Coronary artery (tissue), 2 donors: ENCODE measurements at regions not wholly inside any gene's neighbourhood (a gene's known extent, or its start where the extent isn't known, plus 50 kb on each side); places are given as distances from the start of the nearest gene placed in this dataset.

ENCODE experiments used
- DNase-seq: peaks from one replicate; pipeline ENCODE4 v3.0.0-alpha.2; 2017; ENCODE audit warnings: low spot score
- H3K27ac ChIP-seq, 2 donors: fragments of 200-600 bp; sonication (generic); one replicate each; pipeline ENCODE4 v1.5.1; 2016 to 2019
- H3K4me3 ChIP-seq: fragments of 200-600 bp; sonication (generic); 2 replicates; pipeline ENCODE4 v1.5.1; 2016; ENCODE audit warnings: mild to moderate bottlenecking, moderate library complexity
- TF ChIP-seq, protein P1 (sequence below): fragments of 200-600 bp; sonication (generic); IDR thresholded peaks from one replicate; pipeline ENCODE4 v1.5.1; 2019; ENCODE audit warnings: antibody characterized with exemption

DNA sequence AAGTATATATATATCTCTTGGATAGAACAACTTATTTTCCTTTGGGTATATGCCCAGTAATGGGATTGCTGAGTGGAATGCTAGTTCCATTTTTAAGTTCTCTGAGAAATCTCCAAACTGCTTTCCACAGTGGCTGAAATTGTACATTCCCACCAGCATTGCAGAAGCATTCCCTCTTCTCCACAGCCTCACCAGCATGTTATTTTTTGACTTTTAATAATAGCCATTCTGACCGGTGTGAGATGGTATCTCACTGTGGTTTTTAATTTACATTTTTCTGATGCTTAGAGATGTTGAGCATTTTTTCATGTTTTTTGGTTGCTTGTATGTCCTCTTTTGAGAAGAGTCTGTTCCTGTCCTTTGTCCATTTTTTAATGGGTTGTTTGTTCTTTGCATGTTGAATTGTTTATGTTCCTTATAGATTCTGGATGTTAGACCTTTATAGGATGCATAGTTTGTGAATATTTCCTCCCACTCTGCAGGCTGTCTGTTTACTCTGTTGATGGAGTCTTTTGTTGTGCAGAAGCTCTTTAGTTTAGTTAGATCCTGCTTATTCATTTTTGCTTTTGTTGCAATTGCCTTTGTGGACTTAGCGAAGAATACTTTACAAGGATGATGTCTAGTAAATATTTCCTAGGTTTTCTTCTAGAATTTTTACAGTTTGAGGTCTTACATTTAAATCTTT is 82.7 kb upstream of the NR2F2 start:
- DNase-seq: no peak
- TF ChIP-seq, protein P1, sequence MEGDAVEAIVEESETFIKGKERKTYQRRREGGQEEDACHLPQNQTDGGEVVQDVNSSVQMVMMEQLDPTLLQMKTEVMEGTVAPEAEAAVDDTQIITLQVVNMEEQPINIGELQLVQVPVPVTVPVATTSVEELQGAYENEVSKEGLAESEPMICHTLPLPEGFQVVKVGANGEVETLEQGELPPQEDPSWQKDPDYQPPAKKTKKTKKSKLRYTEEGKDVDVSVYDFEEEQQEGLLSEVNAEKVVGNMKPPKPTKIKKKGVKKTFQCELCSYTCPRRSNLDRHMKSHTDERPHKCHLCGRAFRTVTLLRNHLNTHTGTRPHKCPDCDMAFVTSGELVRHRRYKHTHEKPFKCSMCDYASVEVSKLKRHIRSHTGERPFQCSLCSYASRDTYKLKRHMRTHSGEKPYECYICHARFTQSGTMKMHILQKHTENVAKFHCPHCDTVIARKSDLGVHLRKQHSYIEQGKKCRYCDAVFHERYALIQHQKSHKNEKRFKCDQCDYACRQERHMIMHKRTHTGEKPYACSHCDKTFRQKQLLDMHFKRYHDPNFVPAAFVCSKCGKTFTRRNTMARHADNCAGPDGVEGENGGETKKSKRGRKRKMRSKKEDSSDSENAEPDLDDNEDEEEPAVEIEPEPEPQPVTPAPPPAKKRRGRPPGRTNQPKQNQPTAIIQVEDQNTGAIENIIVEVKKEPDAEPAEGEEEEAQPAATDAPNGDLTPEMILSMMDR: no peak
- Histone ChIP-seq H3K27ac (no peak overlapping the region), H3K4me3 (no peak overlapping the region)

DNA sequence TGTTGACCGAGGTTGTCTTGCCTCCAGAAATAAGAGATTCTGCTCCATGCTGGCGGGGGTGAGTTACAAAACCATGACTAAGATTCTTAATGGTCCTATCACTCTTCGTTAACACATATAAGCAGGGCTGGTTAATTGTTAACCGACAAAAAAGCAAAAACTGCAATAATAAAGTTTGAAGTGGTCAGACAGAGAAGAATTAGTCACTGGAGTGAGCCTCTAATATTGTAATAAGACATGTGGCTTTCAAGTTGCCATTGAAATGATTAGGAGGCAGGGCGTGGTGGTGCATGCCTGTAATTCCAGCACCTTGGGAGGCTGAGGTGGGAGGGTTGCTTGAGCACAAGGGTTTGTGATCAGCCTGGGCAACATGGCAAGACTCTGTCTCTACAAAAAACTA is 78.4 kb upstream of the NR2F2 start:
- no peak overlapping the region for H3K4me3 ChIP-seq
- TF ChIP-seq, protein P1: no peak
- no peak for DNase-seq
- no peak overlapping the region for H3K27ac ChIP-seq

DNA sequence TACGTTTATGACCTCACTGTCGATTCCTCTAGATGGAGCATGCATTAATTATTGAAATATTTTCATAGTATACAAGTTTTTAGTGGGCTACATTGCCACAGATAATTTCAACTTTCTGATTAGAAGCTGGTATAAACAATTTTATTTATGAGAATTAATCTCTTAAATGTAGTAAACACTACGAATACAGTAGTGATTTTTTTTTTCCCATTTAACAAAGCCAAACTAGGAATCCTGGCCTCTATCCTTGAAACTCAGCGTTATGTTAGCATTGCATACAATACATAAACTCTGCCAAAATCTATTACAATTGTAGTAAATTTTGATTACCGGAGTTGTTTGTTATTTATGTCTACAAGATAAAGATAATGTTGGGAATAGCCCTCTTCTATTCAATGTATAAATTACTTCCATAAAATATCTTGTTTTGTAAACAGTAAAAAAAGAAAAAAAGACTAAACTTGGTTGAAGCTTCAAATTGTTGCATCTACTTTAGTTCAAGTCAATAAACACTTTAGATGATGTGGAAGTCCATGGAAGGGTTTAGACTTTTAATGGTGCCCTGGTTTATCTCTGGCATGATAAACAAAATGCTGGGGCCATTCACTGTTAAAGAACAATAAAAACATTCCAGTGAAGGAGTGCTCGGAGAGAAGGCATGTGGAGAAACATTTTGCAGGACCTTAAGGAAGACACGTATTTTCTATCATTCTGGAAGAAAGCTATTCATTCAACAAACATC is 77.3 kb upstream of the NR2F2 start:
- no peak overlapping the region for H3K27ac ChIP-seq
- DNase-seq: no peak
- TF ChIP-seq, protein P1: no peak
- H3K4me3 ChIP-seq: no peak overlapping the region

DNA sequence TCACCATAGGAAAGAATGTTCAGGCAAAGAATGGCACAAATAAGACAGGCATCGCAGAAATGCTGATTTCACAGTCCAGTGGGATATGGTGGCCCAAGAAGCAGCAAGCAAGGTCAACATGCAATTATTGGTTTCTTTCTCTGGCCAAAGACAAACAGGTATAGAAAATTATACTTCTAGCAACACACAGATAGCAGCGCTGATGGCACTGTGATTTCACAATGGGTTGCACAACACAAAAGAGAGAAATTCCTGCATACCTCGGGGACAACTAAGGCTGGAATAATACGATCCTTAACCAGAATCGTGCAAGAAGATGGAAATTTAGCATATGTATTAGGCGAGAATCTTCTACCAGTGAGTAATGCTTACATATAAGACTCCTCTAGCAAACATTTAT is 76.3 kb upstream of the NR2F2 start:
- TF ChIP-seq, protein P1: no peak
- no peak overlapping the region for H3K4me3 ChIP-seq
- DNase-seq: no peak
- no peak overlapping the region for H3K27ac ChIP-seq

DNA sequence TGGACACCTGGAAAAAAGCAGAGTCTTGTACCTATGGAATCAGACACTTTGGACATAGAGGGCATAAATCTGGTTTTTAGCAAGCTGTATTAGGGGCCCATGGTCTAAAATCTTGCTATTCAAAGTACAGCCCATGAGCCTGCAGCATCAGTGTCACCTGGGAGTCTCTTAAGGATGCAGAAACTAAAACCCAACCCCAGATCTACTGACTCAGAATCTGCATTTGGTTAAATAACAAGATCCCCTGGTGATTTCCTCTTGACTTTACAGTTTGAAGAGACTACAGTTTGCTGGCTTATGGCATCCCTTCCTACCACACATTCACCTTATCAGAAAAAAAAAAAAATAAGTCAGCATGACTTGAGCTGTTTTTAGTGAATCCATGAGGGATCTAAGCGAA is 74.9 kb upstream of the NR2F2 start:
- TF ChIP-seq, protein P1: no peak
- no peak for DNase-seq
- H3K4me3 ChIP-seq: no peak overlapping the region

DNA sequence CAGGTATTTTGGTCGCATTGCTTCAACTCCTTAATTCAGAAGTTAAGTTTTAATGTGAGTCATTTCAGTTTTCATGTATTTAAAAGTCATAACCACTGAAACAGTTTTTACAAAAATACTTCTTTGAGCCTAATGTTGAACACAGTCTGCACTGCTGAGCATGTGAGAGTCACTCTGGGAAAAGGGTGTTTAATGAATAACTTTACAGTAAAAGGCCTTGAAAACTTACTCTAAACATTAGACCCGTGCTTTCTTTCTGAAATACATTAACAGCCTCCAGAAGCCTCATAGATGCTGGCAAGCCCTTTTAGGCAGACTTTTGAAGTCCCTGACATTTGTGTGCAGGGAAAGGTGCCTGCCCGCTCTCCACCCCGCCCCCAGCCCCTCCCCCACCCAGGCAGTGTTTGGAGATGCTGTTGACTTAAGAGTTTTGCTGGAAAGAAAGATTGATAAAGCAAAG is 68.9 kb upstream of the NR2F2 start:
- no peak overlapping the region for H3K4me3 ChIP-seq
- H3K27ac ChIP-seq: no peak overlapping the region
- no peak for DNase-seq
- TF ChIP-seq, protein P1: no peak

More for the DNA sequence above, 74.9 kb upstream of the NR2F2 start:
- H3K27ac ChIP-seq: no peak overlapping the region

DNA sequence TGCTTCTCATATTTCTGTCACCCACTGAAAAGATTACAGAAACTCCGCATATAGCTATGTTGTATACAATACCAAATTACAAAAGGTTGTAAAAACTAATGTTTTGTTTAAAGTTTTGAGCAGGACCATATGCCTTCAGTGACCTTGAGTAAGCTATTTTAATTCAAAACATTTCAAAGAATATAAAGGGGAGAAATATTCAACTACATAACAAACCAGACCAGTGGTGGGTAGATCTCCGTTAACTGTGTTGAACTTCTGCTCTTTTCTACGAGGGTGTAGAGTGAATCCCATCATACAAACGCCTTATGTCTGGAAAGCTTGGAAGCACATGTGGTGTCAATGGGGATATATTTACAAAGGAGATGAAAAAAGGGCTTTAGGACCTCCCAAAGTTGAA is 68.4 kb upstream of the NR2F2 start:
- no peak for DNase-seq
- TF ChIP-seq, protein P1: no peak
- H3K4me3 ChIP-seq: no peak overlapping the region
- H3K27ac ChIP-seq: no peak overlapping the region
